Mesendoderm (in vitro differentiated cells): ENCODE measurements at regions not wholly inside any gene's neighbourhood (a gene's known extent, or its start where the extent isn't known, plus 50 kb on each side); places are given as distances from the start of the nearest gene placed in this dataset.

Experiments
- DNase-seq: peaks from one replicate; pipeline ENCODE4 v3.0.0; 2013
- H2AK5ac ChIP-seq: 2 replicates; pipeline ENCODE4 v1.6.1; 2013; ENCODE audit warnings: low read length, inconsistent platforms
- H2BK120ac ChIP-seq: 2 replicates; pipeline ENCODE4 v1.6.1; 2013; ENCODE audit warnings: low read depth, mild to moderate bottlenecking, low read length, moderate library complexity, mixed read lengths
- H2BK15ac ChIP-seq: replicated peaks from 2 replicates; pipeline ENCODE4 v1.6.1; 2013; ENCODE audit warnings: low read depth, mild to moderate bottlenecking, moderate library complexity
- H2BK5ac ChIP-seq: 2 replicates; pipeline ENCODE4 v1.6.1; 2013; ENCODE audit warnings: low read length, inconsistent platforms
- H3K18ac ChIP-seq: 2 replicates; pipeline ENCODE4 v1.6.1; 2013; ENCODE audit warnings: mild to moderate bottlenecking, low read length, mixed read lengths
- H3K23ac ChIP-seq: one replicate; pipeline ENCODE4 v1.6.1; 2013; ENCODE audit warnings: low read length
- H3K27ac ChIP-seq: 2 replicates; pipeline ENCODE4 v1.5.1; 2013; ENCODE audit warnings: low read depth, mild to moderate bottlenecking, inconsistent platforms, low read length, moderate library complexity
- H3K27me3 ChIP-seq: 2 replicates; pipeline ENCODE4 v1.6.1; 2013; ENCODE audit warnings: low read length, control low read depth, mild to moderate bottlenecking, inconsistent platforms; ENCODE audit not compliant: insufficient read depth, poor library complexity
- H3K36me3 ChIP-seq: 2 replicates; pipeline ENCODE4 v1.6.1; 2013; ENCODE audit warnings: low read length, inconsistent platforms; ENCODE audit not compliant: control insufficient read depth, insufficient read depth
- H3K4ac ChIP-seq: one replicate; pipeline ENCODE4 v1.6.1; 2013; ENCODE audit warnings: low read depth, mild to moderate bottlenecking, low read length, moderate library complexity
- H3K4me1 ChIP-seq: 2 replicates; pipeline ENCODE4 v1.6.1; 2013; ENCODE audit warnings: low read depth, low read length, inconsistent platforms; ENCODE audit not compliant: control insufficient read depth
- H3K4me2 ChIP-seq: 2 replicates; pipeline ENCODE4 v1.6.1; 2013; ENCODE audit warnings: low read length
- H3K4me3 ChIP-seq: 2 replicates; pipeline ENCODE4 v1.5.1; 2013; ENCODE audit warnings: mild to moderate bottlenecking, low read length
- H3K56ac ChIP-seq: one replicate; pipeline ENCODE4 v1.6.1; 2013; ENCODE audit warnings: low read length
- H3K79me1 ChIP-seq: 2 replicates; pipeline ENCODE4 v1.6.1; 2013; ENCODE audit warnings: low read length, inconsistent platforms
- H3K79me2 ChIP-seq: 2 replicates; pipeline ENCODE4 v1.6.1; 2013; ENCODE audit warnings: mild to moderate bottlenecking, low read length; ENCODE audit not compliant: control insufficient read depth, insufficient read depth
- H3K9ac ChIP-seq: 2 replicates; pipeline ENCODE4 v1.6.1; 2013; ENCODE audit warnings: low read length, inconsistent platforms
- H4K5ac ChIP-seq: one replicate; pipeline ENCODE4 v1.6.1; 2013; ENCODE audit warnings: low read length
- H4K8ac ChIP-seq: one replicate; pipeline ENCODE4 v1.6.1; 2013; ENCODE audit warnings: low read depth, mild to moderate bottlenecking, control low read depth, low read length, moderate library complexity
- WGBS: extraction: QIAGEN DNeasy Blood & Tissue Kit; methylation state at CpG from one replicate; pipeline ENCODE4 v1.1.7; 2013; ENCODE audit warnings: low lambda C conversion rate, missing lambda C conversion rate; ENCODE audit not compliant: insufficient coverage; ENCODE audit errors: extremely low coverage; 5-methylcytosine and 5-hydroxymethylcytosine counted together

DNA sequence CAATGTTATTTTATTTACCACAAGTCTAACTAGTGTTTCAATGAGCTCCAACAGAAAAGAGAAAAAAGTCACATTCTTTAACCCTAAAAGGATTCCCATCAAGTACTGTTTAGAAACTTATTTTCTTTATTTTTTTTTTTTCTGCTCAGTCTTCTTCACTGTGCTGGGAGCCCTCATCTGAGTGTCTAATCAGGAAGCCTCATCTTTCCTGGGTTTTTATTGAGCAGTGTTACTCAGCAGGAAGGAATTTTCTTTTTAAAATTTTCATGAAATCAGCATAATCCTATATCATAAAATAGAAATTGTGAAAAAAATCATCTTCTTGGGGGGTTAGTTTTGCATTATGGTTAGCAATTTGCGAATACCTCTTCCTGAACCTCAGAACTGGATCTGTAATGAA is 453.8 kb downstream of the CDH2 start:
- H3K9ac ChIP-seq, result no peak overlapping the region
- DNase-seq, result no peak
- H4K8ac ChIP-seq, result no peak overlapping the region
- H3K36me3 ChIP-seq, result no peaks in the 10 kb centered on the region
- H3K79me2 ChIP-seq, result no peaks in the 10 kb centered on the region
- no peak overlapping the region for H3K4me3 ChIP-seq
- H2BK120ac ChIP-seq, result no peak overlapping the region
- no peak overlapping the region for H3K18ac ChIP-seq
- no peak overlapping the region for H4K5ac ChIP-seq
- H2BK15ac ChIP-seq, result no peak overlapping the region
- H3K56ac ChIP-seq, result no peak overlapping the region
- H3K27me3 ChIP-seq, result no peaks in the 10 kb centered on the region
- no CpG with 5 or more reads among the region's 1 CpG for WGBS
- H2BK5ac ChIP-seq, result no peak overlapping the region
- no peak overlapping the region for H2AK5ac ChIP-seq
- no peak overlapping the region for H3K27ac ChIP-seq
- H3K4me2 ChIP-seq, result no peak overlapping the region
- no peaks in the 10 kb centered on the region for H3K79me1 ChIP-seq
- no peak overlapping the region for H3K23ac ChIP-seq
- no peaks in the 10 kb centered on the region for H3K4me1 ChIP-seq
- no peak overlapping the region for H3K4ac ChIP-seq

DNA sequence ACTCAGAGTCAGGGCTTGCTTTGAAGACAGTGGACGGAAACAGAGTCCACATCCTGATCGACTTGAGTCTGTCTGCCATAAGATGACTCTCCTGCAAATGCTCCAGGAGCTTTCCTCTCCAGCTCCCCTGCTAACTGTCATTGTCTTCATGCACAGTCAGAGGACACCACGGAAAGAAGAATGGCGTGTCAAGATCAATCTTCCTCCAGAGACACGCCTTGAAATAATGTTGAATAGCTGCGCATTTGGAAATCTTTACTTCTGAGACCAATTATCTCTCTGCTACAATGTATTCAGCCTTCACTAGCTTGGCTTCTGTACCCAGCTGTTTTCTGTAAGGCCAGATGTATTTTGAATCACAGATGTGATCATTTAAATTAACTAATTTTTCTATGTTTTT is 457.2 kb downstream of the CDH2 start:
- WGBS, result no CpG with 5 or more reads among the region's 6 CpGs
- no peak overlapping the region for H2AK5ac ChIP-seq
- no peaks in the 10 kb centered on the region for H3K4me1 ChIP-seq
- no peak overlapping the region for H3K18ac ChIP-seq
- no peak overlapping the region for H2BK15ac ChIP-seq
- no peak overlapping the region for H3K27ac ChIP-seq
- no peaks in the 10 kb centered on the region for H3K79me2 ChIP-seq
- no peak overlapping the region for H3K4ac ChIP-seq
- H2BK120ac ChIP-seq, result no peak overlapping the region
- no peak overlapping the region for H3K4me2 ChIP-seq
- no peak overlapping the region for H3K23ac ChIP-seq
- H3K36me3 ChIP-seq, result no peaks in the 10 kb centered on the region
- no peaks in the 10 kb centered on the region for H3K79me1 ChIP-seq
- no peak for DNase-seq
- no peak overlapping the region for H4K5ac ChIP-seq
- no peak overlapping the region for H2BK5ac ChIP-seq
- no peaks in the 10 kb centered on the region for H3K27me3 ChIP-seq
- H4K8ac ChIP-seq, result no peak overlapping the region
- no peak overlapping the region for H3K4me3 ChIP-seq
- no peak overlapping the region for H3K56ac ChIP-seq
- no peak overlapping the region for H3K9ac ChIP-seq

DNA sequence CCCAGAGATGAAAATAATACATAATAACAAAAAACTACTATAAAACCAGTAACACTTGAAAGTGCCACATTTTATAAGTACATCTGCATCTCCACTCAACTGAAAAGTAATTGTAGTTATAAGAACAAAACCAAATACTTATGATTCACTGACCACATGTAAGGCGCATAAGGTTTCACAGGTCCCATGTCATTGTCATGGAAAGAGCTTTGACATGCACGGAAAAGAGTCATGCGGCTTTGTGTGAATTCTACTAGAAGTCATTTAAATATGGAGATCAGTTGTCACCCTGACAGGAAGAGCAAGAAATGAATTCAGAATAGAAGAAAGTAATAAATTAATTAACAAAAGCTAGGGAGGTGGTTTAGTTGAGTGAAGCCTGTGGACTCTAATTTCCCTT is 459.1 kb downstream of the CDH2 start:
- peak; percentile 40 for DNase-seq
- H3K4me2 ChIP-seq, result no peak overlapping the region
- H2BK5ac ChIP-seq, result no peak overlapping the region
- H3K9ac ChIP-seq, result no peak overlapping the region
- H3K4me3 ChIP-seq, result no peak overlapping the region
- no peaks in the 10 kb centered on the region for H3K27me3 ChIP-seq
- no peak overlapping the region for H3K27ac ChIP-seq
- H2BK120ac ChIP-seq, result no peak overlapping the region
- H3K18ac ChIP-seq, result no peak overlapping the region
- no peak overlapping the region for H2BK15ac ChIP-seq
- H2AK5ac ChIP-seq, result no peak overlapping the region
- H4K5ac ChIP-seq, result no peak overlapping the region
- no peaks in the 10 kb centered on the region for H3K79me2 ChIP-seq
- no peak overlapping the region for H3K56ac ChIP-seq
- H3K4me1 ChIP-seq, result peaks cover under 1% of the 10 kb centered on the region
- no peaks in the 10 kb centered on the region for H3K79me1 ChIP-seq
- H3K4ac ChIP-seq, result no peak overlapping the region
- H3K23ac ChIP-seq, result no peak overlapping the region
- H3K36me3 ChIP-seq, result no peaks in the 10 kb centered on the region
- WGBS, result no CpG with 5 or more reads among the region's 3 CpGs
- no peak overlapping the region for H4K8ac ChIP-seq

DNA sequence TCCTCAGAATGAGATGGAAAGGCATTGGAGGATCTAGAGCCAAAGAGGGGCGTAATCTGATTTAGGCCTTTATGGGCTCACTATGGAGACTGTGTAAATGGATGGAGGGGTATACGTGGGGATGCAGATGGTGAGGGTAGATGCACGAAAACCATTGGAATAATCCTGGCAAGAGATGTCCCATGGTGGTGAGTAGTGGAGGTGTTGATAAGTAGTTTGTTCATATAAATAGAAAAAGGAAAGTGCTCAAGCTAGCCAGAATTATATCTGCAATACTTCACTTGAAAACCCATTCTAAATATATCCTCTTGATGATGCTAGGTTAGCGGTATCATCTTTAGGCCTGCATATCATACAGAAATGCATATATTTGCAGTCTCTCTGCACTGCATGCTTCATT is 459.7 kb downstream of the CDH2 start:
- no peak overlapping the region for H3K56ac ChIP-seq
- peaks cover 3% of the 10 kb centered on the region for H3K4me1 ChIP-seq
- no peak overlapping the region for H2BK120ac ChIP-seq
- no peak overlapping the region for H4K5ac ChIP-seq
- no peak overlapping the region for H2BK5ac ChIP-seq
- H3K27ac ChIP-seq, result no peak overlapping the region
- no peak overlapping the region for H2BK15ac ChIP-seq
- no peaks in the 10 kb centered on the region for H3K79me2 ChIP-seq
- H3K23ac ChIP-seq, result no peak overlapping the region
- WGBS, result no CpG with 5 or more reads among the region's 4 CpGs
- H3K27me3 ChIP-seq, result no peaks in the 10 kb centered on the region
- DNase-seq, result no peak
- H2AK5ac ChIP-seq, result no peak overlapping the region
- no peak overlapping the region for H4K8ac ChIP-seq
- H3K36me3 ChIP-seq, result no peaks in the 10 kb centered on the region
- peak overlapping the region; percentile 16 for H3K4ac ChIP-seq
- no peak overlapping the region for H3K18ac ChIP-seq
- H3K79me1 ChIP-seq, result no peaks in the 10 kb centered on the region
- no peak overlapping the region for H3K4me2 ChIP-seq
- H3K4me3 ChIP-seq, result no peak overlapping the region
- no peak overlapping the region for H3K9ac ChIP-seq

DNA sequence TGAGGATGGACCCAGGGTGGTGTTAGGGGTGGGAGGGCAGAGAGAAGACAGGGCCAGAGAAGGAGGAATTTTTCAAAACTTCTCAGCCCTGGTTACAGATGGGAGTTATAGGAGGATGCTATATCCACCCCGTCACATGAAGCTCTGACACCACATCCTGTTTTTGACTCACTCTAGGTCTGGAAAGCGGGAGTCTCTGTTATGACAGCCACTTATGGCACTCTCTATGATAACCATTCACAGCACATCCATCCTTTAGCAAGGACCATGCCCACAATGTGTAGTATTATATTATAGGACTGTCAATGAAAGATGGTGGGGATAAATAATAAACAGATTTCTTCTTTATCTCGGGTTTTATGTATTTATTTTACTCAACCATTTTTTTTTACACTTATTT is 461.2 kb downstream of the CDH2 start:
- Histone ChIP-seq H3K27me3 (no peaks in the 10 kb centered on the region), H3K27ac (no peak overlapping the region), H3K9ac (no peak overlapping the region), H3K79me1 (no peaks in the 10 kb centered on the region), H4K8ac (no peak overlapping the region), H3K4ac (no peak overlapping the region), H3K4me2 (no peak overlapping the region), H3K23ac (no peak overlapping the region), H3K4me3 (no peak overlapping the region), H2AK5ac (no peak overlapping the region), H3K36me3 (no peaks in the 10 kb centered on the region), H4K5ac (no peak overlapping the region), H2BK15ac (no peak overlapping the region), H3K4me1 (peaks cover 8% of the 10 kb centered on the region), H3K56ac (no peak overlapping the region), H2BK5ac (no peak overlapping the region), H3K18ac (no peak overlapping the region), H3K79me2 (no peaks in the 10 kb centered on the region), H2BK120ac (no peak overlapping the region)
- no peak for DNase-seq
- no CpG with 5 or more reads among the region's 3 CpGs for WGBS

- WGBS, result no CpG with 5 or more reads among the region's 3 CpGs
- Histone ChIP-seq H3K27ac (no peak overlapping the region), H3K9ac (no peak overlapping the region), H4K8ac (no peak overlapping the region), H3K4me3 (no peak overlapping the region), H4K5ac (no peak overlapping the region), H3K79me1 (no peaks in the 10 kb centered on the region), H3K18ac (no peak overlapping the region), H3K4ac (no peak overlapping the region), H3K23ac (no peak overlapping the region), H3K27me3 (no peaks in the 10 kb centered on the region), H3K4me1 (peaks cover 8% of the 10 kb centered on the region), H2BK15ac (no peak overlapping the region), H2BK5ac (no peak overlapping the region), H3K79me2 (no peaks in the 10 kb centered on the region), H2BK120ac (no peak overlapping the region), H3K4me2 (no peak overlapping the region), H3K56ac (no peak overlapping the region), H3K36me3 (no peaks in the 10 kb centered on the region), H2AK5ac (no peak overlapping the region)
- DNase-seq, result no peak
Measured at GRCh38 chr18:27713738-27714095, 463.2 kb downstream of the CDH2 start.
